ENCODE measurements at regions not wholly inside any gene's neighbourhood (a gene's known extent, or its start where the extent isn't known, plus 50 kb on each side); places are given as distances from the start of the nearest gene placed in this dataset.

GRCh38 chr6:140912686-140913085 lies 1220.0 kb upstream of the GJE1 start:
- H3K4me3 ChIP-seq, result no peak overlapping the region
- intact Hi-C loops (cut with DNase I), result no loop called here
- DNase-seq (ENCODE audit: low spot score), result no peak
- no peak overlapping the region for H3K27ac ChIP-seq
- no peak for TF ChIP-seq POLR2A (IDR thresholded peaks at IDR 0.05)
- no peak for TF ChIP-seq POLR2AphosphoS5 (IDR thresholded peaks at IDR 0.05)
- no peak for TF ChIP-seq CTCF (IDR thresholded peaks at IDR 0.05)
- 69% methylated on average over 3 of the region's 3 CpGs for WGBS
- H3K9me3 ChIP-seq, result no peaks in the 10 kb centered on the region
- H3K36me3 ChIP-seq, result no peaks in the 10 kb centered on the region
- H3K4me1 ChIP-seq (replicated peaks), result no peaks in the 10 kb centered on the region
- H3K27me3 ChIP-seq (replicated peaks; ENCODE audit: insufficient read depth), result no peaks in the 10 kb centered on the region

DNA sequence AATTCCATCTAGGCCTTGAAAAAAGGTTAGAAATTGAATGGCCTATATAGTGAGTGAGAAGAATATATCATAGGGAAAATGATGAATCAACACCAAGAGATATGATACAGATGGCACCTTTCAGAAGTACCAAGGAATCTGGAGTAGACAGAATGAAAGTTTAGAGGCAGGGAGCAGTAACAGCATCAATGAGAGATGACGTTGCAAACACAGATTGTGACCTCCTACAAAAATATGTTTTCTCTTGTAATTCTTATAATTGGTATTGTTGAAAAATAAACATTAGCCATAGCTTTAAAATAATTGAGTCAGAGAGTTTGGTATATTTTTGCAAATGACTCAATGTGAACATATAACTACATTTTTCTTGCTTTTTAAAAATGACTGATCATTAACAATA lies 1223.1 kb upstream of the GJE1 start:
- H3K27me3 ChIP-seq (replicated peaks; ENCODE audit: insufficient read depth), result no peaks in the 10 kb centered on the region
- no peak overlapping the region for H3K4me3 ChIP-seq
- no peak for DNase-seq (ENCODE audit: low spot score)
- no peaks in the 10 kb centered on the region for H3K36me3 ChIP-seq
- TF ChIP-seq POLR2A (IDR thresholded peaks at IDR 0.05) (no peak), CTCF (IDR thresholded peaks at IDR 0.05) (no peak)
- no peaks in the 10 kb centered on the region for H3K9me3 ChIP-seq
- no peaks in the 10 kb centered on the region for H3K4me1 ChIP-seq (replicated peaks)
- H3K27ac ChIP-seq, result no peak overlapping the region
- 83% methylated on average over 1 of the region's 1 CpG for WGBS
- intact Hi-C loops (cut with DNase I), result no loop called here

DNA sequence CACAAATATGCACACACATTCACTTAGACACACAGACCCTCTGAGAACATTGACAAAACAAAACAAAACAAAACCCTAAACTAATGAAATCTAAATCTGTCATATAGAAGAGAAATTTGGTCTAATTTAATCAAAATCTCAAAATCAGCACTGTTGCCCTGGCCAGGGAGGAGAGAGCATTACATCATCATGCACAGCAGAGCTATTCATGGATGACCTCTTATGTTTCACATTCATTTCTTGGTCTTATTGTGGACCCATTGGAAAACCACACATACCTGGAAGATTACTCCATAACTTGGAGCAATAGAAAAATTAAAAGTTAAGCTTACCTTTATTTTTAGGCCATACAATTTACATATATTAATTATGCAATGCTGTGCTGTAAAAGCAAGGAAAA lies 1223.6 kb upstream of the GJE1 start:
- Histone ChIP-seq H3K36me3 (no peaks in the 10 kb centered on the region), H3K9me3 (no peaks in the 10 kb centered on the region), H3K27me3 (replicated peaks; ENCODE audit: insufficient read depth) (no peaks in the 10 kb centered on the region), H3K4me3 (no peak overlapping the region), H3K4me1 (replicated peaks) (no peaks in the 10 kb centered on the region), H3K27ac (no peak overlapping the region)
- intact Hi-C loops (cut with DNase I), result no loop called here
- TF ChIP-seq POLR2AphosphoS5 (IDR thresholded peaks at IDR 0.05), result no peak
- TF ChIP-seq POLR2A (IDR thresholded peaks at IDR 0.05), result no peak
- TF ChIP-seq CTCF (IDR thresholded peaks at IDR 0.05), result no peak
- no peak for DNase-seq (ENCODE audit: low spot score)

GRCh38 chr6:140908505-140908904 lies 1224.2 kb upstream of the GJE1 start:
- TF ChIP-seq POLR2AphosphoS5 (IDR thresholded peaks at IDR 0.05) (no peak), POLR2A (IDR thresholded peaks at IDR 0.05) (no peak), CTCF (IDR thresholded peaks at IDR 0.05) (no peak)
- no peaks in the 10 kb centered on the region for H3K4me1 ChIP-seq (replicated peaks)

GRCh38 chr6:140907235-140907634 lies 1225.5 kb upstream of the GJE1 start:
- intact Hi-C loops (cut with DNase I), result no loop called here

More at GRCh38 chr6:140908505-140908904, 1224.2 kb upstream of the GJE1 start:
- H3K4me3 ChIP-seq, result no peak overlapping the region
- no peaks in the 10 kb centered on the region for H3K36me3 ChIP-seq
- H3K27ac ChIP-seq, result no peak overlapping the region
- intact Hi-C loops (cut with DNase I), result no loop called here
- no peaks in the 10 kb centered on the region for H3K9me3 ChIP-seq
- no peak for DNase-seq (ENCODE audit: low spot score)
- no peaks in the 10 kb centered on the region for H3K27me3 ChIP-seq (replicated peaks; ENCODE audit: insufficient read depth)

More at GRCh38 chr6:140907235-140907634, 1225.5 kb upstream of the GJE1 start:
- Histone ChIP-seq H3K27me3 (replicated peaks; ENCODE audit: insufficient read depth) (no peaks in the 10 kb centered on the region), H3K4me3 (no peak overlapping the region), H3K9me3 (no peaks in the 10 kb centered on the region), H3K27ac (no peak overlapping the region), H3K36me3 (no peaks in the 10 kb centered on the region), H3K4me1 (replicated peaks) (no peaks in the 10 kb centered on the region)
- DNase-seq (ENCODE audit: low spot score), result no peak
- WGBS, result 94% methylated on average over 9 of the region's 9 CpGs
- no peak for TF ChIP-seq POLR2AphosphoS5 (IDR thresholded peaks at IDR 0.05)
- no peak for TF ChIP-seq POLR2A (IDR thresholded peaks at IDR 0.05)
- no peak for TF ChIP-seq CTCF (IDR thresholded peaks at IDR 0.05)
